ENCODE measurements at regions not wholly inside any gene's neighbourhood (a gene's known extent, or its start where the extent isn't known, plus 50 kb on each side); places are given as distances from the start of the nearest gene placed in this dataset.

- no peak for TF ChIP-seq CTCF (IDR thresholded peaks at IDR 0.05)
- TF ChIP-seq POLR2A (IDR thresholded peaks at IDR 0.05) = no peak
- no peak for TF ChIP-seq POLR2AphosphoS5 (IDR thresholded peaks at IDR 0.05; ENCODE audit: insufficient read depth in 1 of 2, low read depth in 1 of 2)
These were observed 194.8 kb upstream of the ADAMTS16 start for GRCh38 chr5:4945296-4945695.
